HG03159 (cell line): ENCODE measurements at regions not wholly inside any gene's neighbourhood (a gene's known extent, or its start where the extent isn't known, plus 50 kb on each side); places are given as distances from the start of the nearest gene placed in this dataset.
"Not testable (repeated sequence)": the region's sequence is repeated elsewhere in the genome, so short reads cannot be mapped to it uniquely, and the experiment has no call there.

Experiments
- ATAC-seq: cut with Tn5 transposase; IDR thresholded peaks from one replicate; pipeline ENCODE4 v1.9.1; 2021; ENCODE audit warnings: mild to moderate bottlenecking, moderate library complexity; ENCODE audit not compliant: unreplicated experiment

- ATAC-seq = no peak
These were observed 467.0 kb downstream of the PPARGC1A start for GRCh38 chr4:23422878-23423277.

GRCh38 chr4:23413631-23414030 is 476.2 kb downstream of the PPARGC1A start:
- no peak for ATAC-seq

GRCh38 chr4:23412701-23413100 is 477.1 kb downstream of the PPARGC1A start:
- ATAC-seq = no peak

GRCh38 chr4:23408913-23409312 is 480.9 kb downstream of the PPARGC1A start:
- not testable (repeated sequence) for ATAC-seq

GRCh38 chr4:23401572-23401971 is 488.3 kb downstream of the PPARGC1A start:
- ATAC-seq = no peak

- no peak for ATAC-seq
These were observed 496.9 kb downstream of the PPARGC1A start for GRCh38 chr4:23392860-23393458.

GRCh38 chr4:23390246-23390645 is 499.6 kb downstream of the PPARGC1A start:
- no peak for ATAC-seq

GRCh38 chr4:23388699-23389395 is 501.0 kb downstream of the PPARGC1A start:
- no peak for ATAC-seq

GRCh38 chr4:23388255-23388654 is 501.6 kb downstream of the PPARGC1A start:
- ATAC-seq = no peak

- no peak for ATAC-seq
These were observed 505.1 kb downstream of the PPARGC1A start for GRCh38 chr4:23384741-23385140.

- no peak for ATAC-seq
These were observed 507.0 kb downstream of the PPARGC1A start for GRCh38 chr4:23382879-23383278.

- ATAC-seq = no peak
These were observed 515.6 kb downstream of the PPARGC1A start for GRCh38 chr4:23374259-23374658.

GRCh38 chr4:23373261-23373660 is 516.6 kb downstream of the PPARGC1A start:
- ATAC-seq = no peak

- no peak for ATAC-seq
These were observed 518.3 kb downstream of the PPARGC1A start for GRCh38 chr4:23371533-23371932.

GRCh38 chr4:23369331-23369730 is 520.5 kb downstream of the PPARGC1A start:
- ATAC-seq = no peak

- no peak for ATAC-seq
These were observed 521.7 kb downstream of the PPARGC1A start for GRCh38 chr4:23368081-23368697.

- no peak for ATAC-seq
These were observed 523.3 kb downstream of the PPARGC1A start for GRCh38 chr4:23366557-23366906.

GRCh38 chr4:23365871-23366556 is 523.8 kb downstream of the PPARGC1A start:
- no peak for ATAC-seq

GRCh38 chr4:23365086-23365485 is 524.8 kb downstream of the PPARGC1A start:
- no peak for ATAC-seq

- no peak for ATAC-seq
These were observed 525.7 kb downstream of the PPARGC1A start for GRCh38 chr4:23364167-23364566.

GRCh38 chr4:23361453-23361852 is 528.4 kb downstream of the PPARGC1A start:
- ATAC-seq = no peak

- no peak for ATAC-seq
These were observed 529.1 kb downstream of the PPARGC1A start for GRCh38 chr4:23360718-23361117.
